ENCODE measurements at regions not wholly inside any gene's neighbourhood (a gene's known extent, or its start where the extent isn't known, plus 50 kb on each side); places are given as distances from the start of the nearest gene placed in this dataset.

DNA sequence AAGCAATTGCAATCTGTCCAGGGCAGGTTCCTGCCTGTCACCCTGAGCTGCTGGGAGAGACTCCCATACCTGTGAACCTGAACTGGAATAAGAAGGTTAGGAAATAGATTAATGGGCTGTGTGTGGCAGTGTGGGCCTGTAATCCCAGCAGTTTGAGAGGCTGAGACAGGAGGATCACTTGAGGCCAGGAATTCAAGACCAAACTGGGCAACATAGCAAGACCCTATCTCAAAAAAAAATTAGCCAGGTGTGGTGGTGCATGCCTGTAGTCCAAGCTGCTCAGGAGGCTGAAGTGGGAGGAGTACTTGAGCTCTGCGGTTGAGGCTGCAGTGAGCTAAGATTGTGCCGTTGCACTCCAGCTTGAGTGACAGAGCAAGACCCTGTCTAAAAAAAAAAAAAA, 127.7 kb upstream of the DSEL start:
- ChIA-PET CTCF (ENCODE audit: partially characterized antibody) (no interaction called here), POLR2A (ENCODE audit: partially characterized antibody) (no interaction called here)
- FAIRE-seq (no peak), DNase-seq (ENCODE audit: low read depth in 1 of 2, low spot score in 2 of 2) (no peak)
- H2BK5ac ChIP-seq (ENCODE audit: low read depth, low read length) = no peak overlapping the region
- H3K4me2 ChIP-seq (ENCODE audit: insufficient read depth in 1 of 2, low read depth in 2 of 2, low read length in 2 of 2) = no peak overlapping the region
- H2BK15ac ChIP-seq (ENCODE audit: low read length) = no peak overlapping the region
- H3K56ac ChIP-seq (replicated peaks; ENCODE audit: insufficient read length, low read depth, low read length) = no peak overlapping the region
- no peak overlapping the region for H4K8ac ChIP-seq (ENCODE audit: extremely low read depth, insufficient read depth, low read length)
- H3K4me3 ChIP-seq (ENCODE audit: extremely low read depth in 1 of 4, insufficient read depth in 2 of 4, low read depth in 3 of 4, low read length in 4 of 4) = no peak overlapping the region
- no peak overlapping the region for H3K14ac ChIP-seq (ENCODE audit: insufficient read length)
- WGBS, 2 experiments (ENCODE audit: extremely low coverage in 1 of 2, insufficient coverage in 1 of 2, insufficient read length in 1 of 2, insufficient replicate concordance in 2 of 2, low coverage in 1 of 2, low lambda C conversion rate in 2 of 2, missing lambda C conversion rate in 1 of 2) = 90% methylated on average over 2 of the region's 2 CpGs; no CpG with 5 or more reads in 1 of the 2 experiments
- no peaks in the 10 kb centered on the region for H3K23me2 ChIP-seq (ENCODE audit: low read depth, low read length)
- no peaks in the 10 kb centered on the region for H4K20me1 ChIP-seq (replicated peaks in 1 of 2; ENCODE audit: control insufficient read depth in 1 of 2, insufficient read depth in 2 of 2, low read length in 2 of 2)
- H2BK20ac ChIP-seq (ENCODE audit: low read length) = no peak overlapping the region
- no peak overlapping the region for H3K18ac ChIP-seq (ENCODE audit: extremely low read depth, low read length)
- H2BK12ac ChIP-seq (ENCODE audit: low read depth, low read length) = no peak overlapping the region
- H3K23ac ChIP-seq (ENCODE audit: insufficient read length) = no peak overlapping the region
- H3K79me2 ChIP-seq (ENCODE audit: control insufficient read depth in 1 of 2, insufficient read depth in 2 of 2, low read length in 2 of 2) = no peaks in the 10 kb centered on the region
- H3K4me1 ChIP-seq (replicated peaks in 1 of 4; ENCODE audit: control insufficient read depth in 3 of 4, insufficient read depth in 4 of 4, low read length in 3 of 4) = peaks cover 0 to 2% (median 0%) of the 10 kb centered on the region in 4 experiments; a peak in 1 of 7 replicates
- H3K79me1 ChIP-seq (ENCODE audit: low read depth, low read length) = no peaks in the 10 kb centered on the region
- H3K4ac ChIP-seq (replicated peaks; ENCODE audit: insufficient read length, low read depth, low read length) = no peak overlapping the region
- no peaks in the 10 kb centered on the region for H3K27me3 ChIP-seq (replicated peaks in 1 of 4; ENCODE audit: control insufficient read depth in 3 of 4, extremely low read depth in 1 of 4, insufficient read depth in 3 of 4, low read length in 3 of 4)
- H4K91ac ChIP-seq (replicated peaks; ENCODE audit: insufficient read length, low read length) = no peak overlapping the region
- no peak overlapping the region for H2AK5ac ChIP-seq (ENCODE audit: low read depth, low read length)
- H2BK120ac ChIP-seq (replicated peaks; ENCODE audit: low read depth, low read length) = no peak overlapping the region
- H3K36me3 ChIP-seq (ENCODE audit: control insufficient read depth in 2 of 4, insufficient read depth in 4 of 4, low read length in 3 of 4) = no peaks in the 10 kb centered on the region
- 0 out of 4 replicates have a peak, but pooled peaks cover 0 to 3% of the 10 kb centered on the region in 2 experiments for H3K9me3 ChIP-seq (ENCODE audit: insufficient read depth in 2 of 2, low read depth in 1 of 2, low read length in 1 of 2)
- no peak overlapping the region for H4K5ac ChIP-seq (ENCODE audit: insufficient read length, low read depth, low read length)
- no peak overlapping the region for H3K9ac ChIP-seq (replicated peaks in 1 of 4; ENCODE audit: extremely low read depth in 1 of 4, low read depth in 3 of 4, low read length in 3 of 4)
- no peak overlapping the region for H2AFZ ChIP-seq (ENCODE audit: low read length)
- no peak overlapping the region for H3K27ac ChIP-seq (ENCODE audit: low read depth, low read length)
- TF ChIP-seq SP1 (IDR thresholded peaks at IDR 0.05; ENCODE audit: low read depth, low read length) = no peak
- TF ChIP-seq CREB1 (IDR thresholded peaks at IDR 0.05) = no peak
- no peak for TF ChIP-seq ZNF274 (IDR thresholded peaks at IDR 0.05; ENCODE audit: borderline replicate concordance, extremely low read depth, low read length)
- TF ChIP-seq SIX5 (IDR thresholded peaks at IDR 0.05; ENCODE audit: low read depth, low read length) = no peak
- TF ChIP-seq, protein P1, sequence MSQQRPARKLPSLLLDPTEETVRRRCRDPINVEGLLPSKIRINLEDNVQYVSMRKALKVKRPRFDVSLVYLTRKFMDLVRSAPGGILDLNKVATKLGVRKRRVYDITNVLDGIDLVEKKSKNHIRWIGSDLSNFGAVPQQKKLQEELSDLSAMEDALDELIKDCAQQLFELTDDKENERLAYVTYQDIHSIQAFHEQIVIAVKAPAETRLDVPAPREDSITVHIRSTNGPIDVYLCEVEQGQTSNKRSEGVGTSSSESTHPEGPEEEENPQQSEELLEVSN (IDR thresholded peaks at IDR 0.05) = no peak
- TF ChIP-seq GTF2F1 (IDR thresholded peaks at IDR 0.05; ENCODE audit: borderline replicate concordance, low read depth, low read length) = no peak
- no peak for TF ChIP-seq FOSL1 (IDR thresholded peaks at IDR 0.05; ENCODE audit: insufficient read depth, low read depth, low read length)
- TF ChIP-seq, protein P2, sequence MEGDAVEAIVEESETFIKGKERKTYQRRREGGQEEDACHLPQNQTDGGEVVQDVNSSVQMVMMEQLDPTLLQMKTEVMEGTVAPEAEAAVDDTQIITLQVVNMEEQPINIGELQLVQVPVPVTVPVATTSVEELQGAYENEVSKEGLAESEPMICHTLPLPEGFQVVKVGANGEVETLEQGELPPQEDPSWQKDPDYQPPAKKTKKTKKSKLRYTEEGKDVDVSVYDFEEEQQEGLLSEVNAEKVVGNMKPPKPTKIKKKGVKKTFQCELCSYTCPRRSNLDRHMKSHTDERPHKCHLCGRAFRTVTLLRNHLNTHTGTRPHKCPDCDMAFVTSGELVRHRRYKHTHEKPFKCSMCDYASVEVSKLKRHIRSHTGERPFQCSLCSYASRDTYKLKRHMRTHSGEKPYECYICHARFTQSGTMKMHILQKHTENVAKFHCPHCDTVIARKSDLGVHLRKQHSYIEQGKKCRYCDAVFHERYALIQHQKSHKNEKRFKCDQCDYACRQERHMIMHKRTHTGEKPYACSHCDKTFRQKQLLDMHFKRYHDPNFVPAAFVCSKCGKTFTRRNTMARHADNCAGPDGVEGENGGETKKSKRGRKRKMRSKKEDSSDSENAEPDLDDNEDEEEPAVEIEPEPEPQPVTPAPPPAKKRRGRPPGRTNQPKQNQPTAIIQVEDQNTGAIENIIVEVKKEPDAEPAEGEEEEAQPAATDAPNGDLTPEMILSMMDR (IDR thresholded peaks at IDR 0.05; ENCODE audit: control extremely low read depth in 1 of 3, insufficient read depth in 1 of 3, low read depth in 1 of 3, low read length in 3 of 3) = no peak
- TF ChIP-seq KDM5A (IDR thresholded peaks at IDR 0.05; ENCODE audit: low read length) = no peak
- TF ChIP-seq CHD1 (IDR thresholded peaks at IDR 0.05; ENCODE audit: low read depth, low read length) = no peak
- TF ChIP-seq CHD2 (IDR thresholded peaks at IDR 0.05; ENCODE audit: low read length) = no peak
- TF ChIP-seq, protein P3, sequence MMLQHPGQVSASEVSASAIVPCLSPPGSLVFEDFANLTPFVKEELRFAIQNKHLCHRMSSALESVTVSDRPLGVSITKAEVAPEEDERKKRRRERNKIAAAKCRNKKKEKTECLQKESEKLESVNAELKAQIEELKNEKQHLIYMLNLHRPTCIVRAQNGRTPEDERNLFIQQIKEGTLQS (IDR thresholded peaks at IDR 0.05; ENCODE audit: insufficient read depth, low read depth, low read length) = no peak
- no peak for TF ChIP-seq SP4 (IDR thresholded peaks at IDR 0.05; ENCODE audit: low read length)
